GM21390 (cell line): ENCODE measurements at regions not wholly inside any gene's neighbourhood (a gene's known extent, or its start where the extent isn't known, plus 50 kb on each side); places are given as distances from the start of the nearest gene placed in this dataset.
"Not testable (repeated sequence)": the region's sequence is repeated elsewhere in the genome, so short reads cannot be mapped to it uniquely, and the experiment has no call there.

Experiments used
- ATAC-seq: cut with Tn5 transposase; IDR thresholded peaks from one replicate; pipeline ENCODE4 v1.9.1; 2021; ENCODE audit not compliant: unreplicated experiment

GRCh38 chr5:102049517-102049916, 246.6 kb downstream of the SLCO4C1 start:
- ATAC-seq = no peak

GRCh38 chr5:102048940-102049339, 247.1 kb downstream of the SLCO4C1 start:
- no peak for ATAC-seq

- not testable (repeated sequence) for ATAC-seq
These were observed 249.0 kb downstream of the SLCO4C1 start for GRCh38 chr5:102047073-102047472.

- no peak for ATAC-seq
These were observed 255.8 kb downstream of the SLCO4C1 start for GRCh38 chr5:102040326-102040725.

GRCh38 chr5:102036927-102037326, 259.2 kb downstream of the SLCO4C1 start:
- ATAC-seq = no peak

- no peak for ATAC-seq
These were observed 264.4 kb downstream of the SLCO4C1 start for GRCh38 chr5:102031711-102032110.

- no peak for ATAC-seq
These were observed 277.4 kb downstream of the SLCO4C1 start for GRCh38 chr5:102018690-102019089.

- no peak for ATAC-seq
These were observed 277.8 kb downstream of the SLCO4C1 start for GRCh38 chr5:102018279-102018678.

GRCh38 chr5:102014371-102014770, 281.7 kb downstream of the SLCO4C1 start:
- no peak for ATAC-seq

GRCh38 chr5:102010644-102011043, 285.4 kb downstream of the SLCO4C1 start:
- no peak for ATAC-seq

- no peak for ATAC-seq
These were observed 298.8 kb downstream of the SLCO4C1 start for GRCh38 chr5:101997235-101997634.

- no peak for ATAC-seq
These were observed 300.5 kb downstream of the SLCO4C1 start for GRCh38 chr5:101995585-101995984.

- no peak for ATAC-seq
These were observed 304.6 kb downstream of the SLCO4C1 start for GRCh38 chr5:101991486-101991885.

- ATAC-seq = no peak
These were observed 306.4 kb downstream of the SLCO4C1 start for GRCh38 chr5:101989659-101990058.

- ATAC-seq = peak; percentile 91
These were observed 318.2 kb downstream of the SLCO4C1 start for GRCh38 chr5:101977729-101978345.

- ATAC-seq = no peak
These were observed 319.2 kb downstream of the SLCO4C1 start for GRCh38 chr5:101976933-101977332.

- no peak for ATAC-seq
These were observed 326.3 kb downstream of the SLCO4C1 start for GRCh38 chr5:101969742-101970141.

GRCh38 chr5:101966476-101966875, 329.6 kb downstream of the SLCO4C1 start:
- ATAC-seq = no peak

- ATAC-seq = no peak
These were observed 340.2 kb downstream of the SLCO4C1 start for GRCh38 chr5:101955891-101956290.

- ATAC-seq = no peak
These were observed 346.1 kb downstream of the SLCO4C1 start for GRCh38 chr5:101950019-101950418.

- ATAC-seq = no peak
These were observed 347.5 kb downstream of the SLCO4C1 start for GRCh38 chr5:101948615-101949014.

- ATAC-seq = no peak
These were observed 352.3 kb downstream of the SLCO4C1 start for GRCh38 chr5:101943784-101944183.

- peak; percentile 90 for ATAC-seq
These were observed 353.7 kb downstream of the SLCO4C1 start for GRCh38 chr5:101942321-101942882.
